Mesenchymal stem cell (in vitro differentiated cells and primary cell): ENCODE measurements at regions not wholly inside any gene's neighbourhood (a gene's known extent, or its start where the extent isn't known, plus 50 kb on each side); places are given as distances from the start of the nearest gene placed in this dataset.

Experiments
- DNase-seq: peaks from one replicate; pipeline ENCODE4 v3.0.0-alpha.2; 2013
- H2AFZ ChIP-seq: one replicate; pipeline ENCODE4 v1.6.1; 2013; ENCODE audit warnings: low read depth, mild to moderate bottlenecking, control low read depth, inconsistent platforms, low read length, moderate library complexity
- H2AK5ac ChIP-seq: 2 replicates; pipeline ENCODE4 v1.6.1; 2013; ENCODE audit warnings: low read length, moderate library complexity, mild to moderate bottlenecking, inconsistent platforms; ENCODE audit not compliant: severe bottlenecking
- H2BK120ac ChIP-seq: one replicate; pipeline ENCODE4 v1.6.1; 2013; ENCODE audit warnings: low read depth, mild to moderate bottlenecking, inconsistent platforms, low read length, moderate library complexity
- H2BK12ac ChIP-seq, 2 experiments: one replicate each; pipeline ENCODE4 v1.6.1; 2013; ENCODE audit warnings: inconsistent platforms in 2 of 2, low read length in 2 of 2, mild to moderate bottlenecking in 2 of 2, moderate library complexity in 2 of 2, control low read depth in 1 of 2
- H2BK15ac ChIP-seq: one replicate; pipeline ENCODE4 v1.6.1; 2013; ENCODE audit warnings: mild to moderate bottlenecking, low read depth, inconsistent platforms; ENCODE audit not compliant: poor library complexity, severe bottlenecking
- H2BK5ac ChIP-seq: 2 replicates; pipeline ENCODE4 v1.6.1; 2013; ENCODE audit warnings: low read depth, mild to moderate bottlenecking, low read length, control low read depth, inconsistent platforms; ENCODE audit not compliant: poor library complexity, severe bottlenecking
- H3K14ac ChIP-seq, 2 experiments: one replicate each; pipeline ENCODE4 v1.6.1; 2013; ENCODE audit warnings: inconsistent platforms in 2 of 2, low read length in 2 of 2, control low read depth in 1 of 2, mild to moderate bottlenecking in 1 of 2, moderate library complexity in 1 of 2
- H3K18ac ChIP-seq, 2 experiments: one replicate each; pipeline ENCODE4 v1.6.1; 2013; ENCODE audit warnings: inconsistent platforms in 2 of 2, low read length in 2 of 2, control low read depth in 1 of 2, low read depth in 1 of 2, mild to moderate bottlenecking in 1 of 2
- H3K23ac ChIP-seq, 2 experiments: one replicate each; pipeline ENCODE4 v1.6.1; 2013; ENCODE audit warnings: inconsistent platforms in 2 of 2, low read length in 2 of 2, mild to moderate bottlenecking in 2 of 2, moderate library complexity in 2 of 2, control low read depth in 1 of 2
- H3K27ac ChIP-seq: 2 replicates; pipeline ENCODE4 v1.5.1; 2013; ENCODE audit warnings: mild to moderate bottlenecking, moderate library complexity, low read length, control low read depth, inconsistent platforms; ENCODE audit not compliant: poor library complexity, severe bottlenecking
- H3K27me3 ChIP-seq, 2 experiments: 2 replicates each; pipeline versions ENCODE4 v1.6.1 to v1.7.0; 2013; ENCODE audit warnings: low read length in 2 of 2, mild to moderate bottlenecking in 2 of 2, moderate library complexity in 2 of 2, control low read depth in 1 of 2, inconsistent platforms in 1 of 2; ENCODE audit not compliant: control insufficient read depth in 1 of 2, insufficient read depth in 1 of 2
- H3K36me3 ChIP-seq, 2 experiments: 2 replicates each; pipeline versions ENCODE4 v1.6.1 to v1.7.0; 2013; ENCODE audit warnings: low read length in 2 of 2, control low read depth in 1 of 2, inconsistent platforms in 1 of 2, low read depth in 1 of 2, mild to moderate bottlenecking in 1 of 2; ENCODE audit not compliant: insufficient read depth in 2 of 2, control insufficient read depth in 1 of 2
- H3K4ac ChIP-seq, 2 experiments: one replicate each; pipeline ENCODE4 v1.6.1; 2013; ENCODE audit warnings: inconsistent platforms in 2 of 2, low read length in 2 of 2, mild to moderate bottlenecking in 2 of 2, moderate library complexity in 2 of 2, control low read depth in 1 of 2, low read depth in 1 of 2
- H3K4me1 ChIP-seq: 2 replicates; pipeline ENCODE4 v1.6.1; 2013; ENCODE audit warnings: low read depth, low read length, control low read depth; ENCODE audit not compliant: control insufficient read depth, insufficient read depth
- H3K4me2 ChIP-seq: 2 replicates; pipeline ENCODE4 v1.6.1; 2013; ENCODE audit warnings: low read length, mild to moderate bottlenecking, inconsistent platforms; ENCODE audit not compliant: poor library complexity, severe bottlenecking
- H3K4me3 ChIP-seq, 2 experiments: 2 replicates each; pipeline versions ENCODE4 v1.5.1 to v1.7.0; 2013; ENCODE audit warnings: low read length in 2 of 2, mild to moderate bottlenecking in 2 of 2, control low read depth in 1 of 2, low read depth in 1 of 2; ENCODE audit not compliant: insufficient read depth in 1 of 2
- H3K79me1 ChIP-seq: replicated peaks from 2 replicates; pipeline ENCODE4 v1.6.1; 2013; ENCODE audit warnings: mild to moderate bottlenecking, control low read depth, low read length, inconsistent platforms; ENCODE audit not compliant: poor library complexity, severe bottlenecking
- H3K9ac ChIP-seq: 2 replicates; pipeline ENCODE4 v1.7.0; 2013; ENCODE audit warnings: mild to moderate bottlenecking, low read length, moderate library complexity
- H3K9me3 ChIP-seq: 2 replicates; pipeline ENCODE4 v1.7.0; 2013; ENCODE audit warnings: mild to moderate bottlenecking, low read length; ENCODE audit not compliant: control insufficient read depth
- H4K8ac ChIP-seq: one replicate; pipeline ENCODE4 v1.6.1; 2013; ENCODE audit warnings: inconsistent platforms, mild to moderate bottlenecking, low read length, moderate library complexity
- H4K91ac ChIP-seq: one replicate; pipeline ENCODE4 v1.6.1; 2013; ENCODE audit warnings: mild to moderate bottlenecking, low read length, inconsistent platforms
- WGBS: methylation state at CpG from one replicate; pipeline ENCODE4 v1.1.7; 2013; ENCODE audit warnings: mixed read lengths; 5-methylcytosine and 5-hydroxymethylcytosine counted together

DNA sequence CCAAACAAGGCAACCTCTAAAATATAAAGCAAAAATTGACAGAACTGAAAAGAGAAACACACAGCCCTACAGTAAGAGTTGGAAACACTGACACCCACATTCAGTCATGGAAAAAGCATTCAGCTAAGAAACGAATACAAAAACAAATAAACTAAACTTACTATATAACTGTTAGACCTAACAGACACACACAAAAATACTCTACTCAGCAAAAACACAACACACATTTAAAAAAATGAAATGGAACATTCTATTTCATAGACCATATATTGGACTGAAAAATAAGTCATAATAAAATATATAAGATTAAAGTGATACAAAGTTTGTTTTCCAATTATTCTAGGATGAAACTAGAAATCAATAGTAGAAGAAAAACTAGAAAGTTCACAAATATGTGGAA, 488.8 kb upstream of the POU3F4 start:
- H3K4ac ChIP-seq, result no peak overlapping the region
- no peaks in the 10 kb centered on the region for H3K79me1 ChIP-seq
- peaks cover 19% of the 10 kb centered on the region for H3K9me3 ChIP-seq
- no peak overlapping the region for H3K23ac ChIP-seq
- DNase-seq, result no peak
- no peak overlapping the region for H3K27ac ChIP-seq
- H4K91ac ChIP-seq, result no peak overlapping the region
- H3K27me3 ChIP-seq, result no peaks in the 10 kb centered on the region
- no peak overlapping the region for H3K4me3 ChIP-seq
- H2BK15ac ChIP-seq, result no peak overlapping the region
- no peak overlapping the region for H3K9ac ChIP-seq
- no peak overlapping the region for H3K18ac ChIP-seq
- no peak overlapping the region for H3K14ac ChIP-seq
- no CpG with 5 or more reads among the region's 1 CpG for WGBS
- H2AFZ ChIP-seq, result no peak overlapping the region
- H2BK12ac ChIP-seq, result no peak overlapping the region
- H3K4me2 ChIP-seq, result no peak overlapping the region
- no peak overlapping the region for H2BK5ac ChIP-seq
- no peaks in the 10 kb centered on the region for H3K4me1 ChIP-seq
- no peak overlapping the region for H2AK5ac ChIP-seq
- no peaks in the 10 kb centered on the region for H3K36me3 ChIP-seq
- H2BK120ac ChIP-seq, result no peak overlapping the region
- H4K8ac ChIP-seq, result no peak overlapping the region

DNA sequence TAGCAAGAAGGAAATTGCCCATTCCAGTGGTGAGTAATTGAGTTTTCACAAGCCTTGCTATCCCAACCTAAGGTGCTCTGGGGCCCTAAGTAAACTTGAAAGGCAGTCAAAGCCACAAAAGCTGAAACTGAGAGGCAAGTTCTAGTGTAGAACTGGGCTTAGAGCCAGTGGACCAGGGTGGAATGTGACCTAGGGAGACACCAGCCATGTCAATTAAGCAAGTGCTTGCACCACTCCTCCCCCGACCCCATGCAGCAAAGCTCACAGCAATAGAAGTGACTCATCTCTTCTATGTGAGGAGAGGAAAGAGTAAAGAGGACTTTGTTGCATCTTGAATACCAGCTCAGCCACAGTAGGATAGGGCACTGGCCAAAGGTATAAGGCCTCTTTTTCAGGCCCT, 486.1 kb upstream of the POU3F4 start:
- no peaks in the 10 kb centered on the region for H3K4me1 ChIP-seq
- peaks cover 34% of the 10 kb centered on the region for H3K9me3 ChIP-seq
- WGBS, result no CpG with 5 or more reads among the region's 1 CpG
- no peak overlapping the region for H2BK5ac ChIP-seq
- H3K9ac ChIP-seq, result no peak overlapping the region
- no peak overlapping the region for H3K4me3 ChIP-seq
- no peak overlapping the region for H2AK5ac ChIP-seq
- no peak overlapping the region for H3K27ac ChIP-seq
- H3K4me2 ChIP-seq, result no peak overlapping the region
- no peak overlapping the region for H2BK120ac ChIP-seq
- H4K91ac ChIP-seq, result no peak overlapping the region
- H3K27me3 ChIP-seq, result no peaks in the 10 kb centered on the region
- no peak overlapping the region for H3K18ac ChIP-seq
- no peak overlapping the region for H4K8ac ChIP-seq
- H3K36me3 ChIP-seq, result no peaks in the 10 kb centered on the region
- peak; percentile 0 for DNase-seq
- no peak overlapping the region for H3K14ac ChIP-seq
- no peak overlapping the region for H2AFZ ChIP-seq
- H2BK12ac ChIP-seq, result no peak overlapping the region
- no peak overlapping the region for H3K4ac ChIP-seq
- H2BK15ac ChIP-seq, result no peak overlapping the region
- no peak overlapping the region for H3K23ac ChIP-seq
- no peaks in the 10 kb centered on the region for H3K79me1 ChIP-seq
